ENCODE measurements at regions not wholly inside any gene's neighbourhood (a gene's known extent, or its start where the extent isn't known, plus 50 kb on each side); places are given as distances from the start of the nearest gene placed in this dataset.

DNA sequence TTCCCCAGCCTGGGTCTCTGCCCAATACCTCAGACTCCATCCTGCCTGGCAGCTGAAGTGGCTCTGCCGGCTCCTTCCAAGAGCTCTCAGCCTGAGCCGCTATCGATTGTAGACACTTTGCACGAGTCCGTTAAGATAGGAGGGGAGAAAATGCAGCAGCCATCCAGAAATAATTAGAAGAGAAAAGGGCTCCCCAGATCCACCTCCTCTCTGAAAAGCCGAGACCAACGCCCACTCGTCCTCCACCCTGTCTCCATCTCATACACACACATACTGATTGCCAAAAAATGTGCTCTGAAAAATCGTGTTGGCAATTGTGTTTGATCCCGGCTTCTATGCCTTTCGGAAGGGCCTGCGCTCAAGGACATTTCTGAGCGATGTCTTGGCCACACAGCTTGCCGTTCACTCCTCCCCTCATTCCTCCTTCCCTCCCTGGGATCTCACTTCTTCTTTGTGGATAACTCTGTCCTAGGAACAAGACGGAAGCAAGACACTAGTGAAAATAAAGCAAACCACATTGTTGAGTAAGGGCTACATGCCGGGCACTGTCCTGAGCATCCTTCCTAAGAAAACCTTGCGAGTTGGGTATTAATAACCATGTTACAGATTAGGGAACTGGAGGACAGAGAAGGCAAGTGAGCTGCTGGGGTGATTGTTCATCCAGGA lies 372.8 kb upstream of the MYT1L start:
- no peak for DNase-seq

DNA sequence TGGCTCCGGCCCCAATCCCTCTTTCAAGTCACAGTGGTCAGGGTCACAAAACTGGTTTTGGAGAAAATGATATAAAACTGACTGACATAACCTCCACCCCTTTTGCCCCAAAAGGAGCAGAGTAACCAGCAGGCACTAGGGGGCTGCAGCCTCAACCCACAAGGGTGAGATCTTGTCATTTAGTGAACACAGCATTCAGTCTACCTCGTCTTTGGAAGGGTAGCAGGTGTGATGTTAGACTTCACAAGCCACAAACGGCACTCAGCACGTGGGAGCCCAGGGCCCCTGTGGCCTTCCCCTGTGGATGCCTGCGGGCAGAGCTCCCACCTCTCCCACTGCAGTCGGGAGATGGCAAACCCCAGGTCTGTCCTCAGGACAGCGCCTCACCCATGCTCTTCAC lies 372.1 kb upstream of the MYT1L start:
- no peak for DNase-seq

DNA sequence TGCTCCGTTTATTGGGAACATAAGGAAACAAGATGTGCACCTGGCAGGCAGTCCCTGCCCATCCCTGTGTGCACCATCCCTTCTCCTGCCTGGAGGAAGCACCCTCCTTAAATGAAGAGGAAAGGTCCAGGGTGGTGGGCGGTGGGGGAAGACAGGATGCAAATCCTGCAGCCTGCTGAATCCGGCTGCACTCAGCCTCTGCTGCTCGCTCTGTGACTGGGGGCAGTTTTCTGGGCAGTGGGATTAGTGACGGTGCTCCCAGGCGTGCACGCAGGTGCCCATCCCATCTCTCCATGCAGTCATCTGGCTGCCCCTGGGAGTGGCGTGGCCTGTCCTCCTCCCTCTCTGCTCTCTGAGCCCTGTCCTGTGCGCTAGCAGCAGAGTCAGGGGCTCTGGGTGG lies 371.3 kb upstream of the MYT1L start:
- DNase-seq = no peak

DNA sequence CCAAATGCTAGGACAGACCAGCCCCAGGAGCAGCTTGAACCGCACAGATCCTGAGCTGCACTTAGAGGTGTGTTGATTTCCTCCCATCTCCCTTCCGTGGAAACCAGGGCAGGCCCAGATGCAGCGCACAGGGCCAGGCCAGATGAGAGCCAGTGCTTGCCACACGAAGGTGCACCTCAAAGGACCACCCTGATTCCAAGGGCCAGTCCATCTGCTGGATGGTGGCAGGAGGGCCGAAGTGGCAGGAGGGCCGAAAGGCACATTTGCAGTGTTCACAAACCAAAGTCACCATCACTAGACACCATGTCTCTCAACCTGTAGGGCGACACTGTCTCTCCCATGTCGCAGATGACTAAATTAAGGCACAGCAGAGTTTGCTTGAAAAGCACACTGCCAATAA lies 370.7 kb upstream of the MYT1L start:
- DNase-seq = no peak

DNA sequence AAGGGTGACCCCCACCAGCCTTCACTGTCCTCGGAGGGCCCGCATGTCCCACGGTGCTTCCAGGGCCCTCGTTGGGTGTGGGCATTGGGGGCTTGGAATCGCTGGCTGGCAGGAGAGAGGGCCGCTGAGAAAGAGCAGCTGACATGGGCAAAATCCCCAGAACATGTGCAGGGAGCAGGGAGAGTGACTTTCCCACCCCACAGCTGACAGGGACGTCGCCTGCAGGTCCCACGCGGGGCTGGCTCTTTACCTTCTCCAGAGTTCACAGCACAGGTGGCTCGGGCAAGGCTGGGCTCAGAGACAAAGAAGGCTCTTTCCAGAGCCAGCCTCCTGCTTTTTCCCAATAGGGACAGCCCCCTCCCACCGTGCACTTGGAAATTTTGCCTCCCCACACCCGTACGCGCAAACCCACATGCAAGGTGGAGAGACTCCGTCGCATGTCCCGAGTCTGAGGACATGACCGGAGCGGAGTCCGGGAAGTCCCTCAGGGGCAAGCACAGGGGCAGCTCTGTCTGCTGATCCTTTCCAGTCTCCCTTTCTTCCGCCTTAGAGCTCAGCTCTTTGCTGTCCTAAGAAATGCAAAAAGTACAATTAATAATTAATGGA lies 370.2 kb upstream of the MYT1L start:
- no peak for DNase-seq

DNA sequence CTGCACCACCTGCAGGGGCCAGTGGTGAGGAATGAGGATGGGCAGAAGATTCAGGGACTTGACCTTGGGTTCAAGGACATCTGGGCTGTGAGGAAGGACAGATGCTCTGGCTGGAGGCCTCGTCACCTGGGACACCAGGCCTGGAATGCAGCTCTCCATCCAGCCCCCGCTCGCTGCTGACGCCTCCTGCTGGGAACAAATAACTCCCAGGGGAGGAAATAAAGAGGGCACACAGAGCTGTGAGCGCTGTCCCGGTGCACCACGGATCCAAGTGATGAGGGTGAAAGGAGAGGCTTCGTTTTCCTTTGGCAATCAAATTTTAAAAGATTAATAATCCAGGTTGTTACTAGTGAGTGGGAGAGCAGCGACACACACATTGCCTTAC lies 368.0 kb upstream of the MYT1L start:
- no peak for DNase-seq

DNA sequence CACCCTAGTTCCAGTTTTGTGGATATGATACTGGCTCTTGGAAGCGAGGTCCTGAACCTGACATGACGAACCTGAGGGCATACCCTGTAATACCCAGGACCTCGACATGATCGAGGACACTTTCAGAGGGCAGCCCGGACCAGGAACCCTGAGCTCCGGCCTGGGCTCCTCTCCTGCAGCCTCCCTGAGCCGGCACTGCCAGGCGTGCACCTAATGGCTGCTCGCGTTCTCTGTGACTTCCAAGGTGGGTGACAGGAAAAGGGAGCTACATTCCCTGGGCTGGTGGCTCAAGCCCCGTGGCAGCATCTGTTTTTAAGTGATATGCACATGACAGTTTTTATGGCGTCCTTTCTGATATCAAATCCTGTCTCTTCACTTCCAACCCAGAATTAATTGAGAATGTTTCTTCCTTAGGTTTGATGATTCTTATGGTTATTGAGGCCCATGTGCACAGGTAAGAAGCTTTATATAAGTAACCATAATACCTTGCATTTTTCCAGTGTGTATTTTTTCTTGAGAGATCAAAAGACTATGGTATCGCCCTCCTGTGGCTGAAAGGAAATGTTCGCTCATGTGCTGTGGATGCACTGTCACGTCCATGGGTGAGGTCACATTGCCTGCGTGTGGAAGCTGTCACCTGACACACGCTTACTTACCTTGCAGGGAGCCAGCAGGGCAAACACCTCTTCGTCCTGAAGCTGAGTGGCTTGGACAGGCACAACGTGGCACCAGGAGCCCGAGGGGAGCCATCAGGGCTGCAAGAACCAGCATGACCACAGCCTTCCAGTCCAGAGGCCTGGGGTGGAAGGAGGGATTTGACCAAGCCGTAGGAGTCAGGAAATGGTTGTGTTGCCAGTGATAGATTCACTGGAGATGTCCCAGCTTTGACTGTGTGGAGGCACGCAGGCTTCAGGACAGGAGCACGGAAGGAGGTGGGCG lies 367.4 kb upstream of the MYT1L start:
- DNase-seq = no peak

DNA sequence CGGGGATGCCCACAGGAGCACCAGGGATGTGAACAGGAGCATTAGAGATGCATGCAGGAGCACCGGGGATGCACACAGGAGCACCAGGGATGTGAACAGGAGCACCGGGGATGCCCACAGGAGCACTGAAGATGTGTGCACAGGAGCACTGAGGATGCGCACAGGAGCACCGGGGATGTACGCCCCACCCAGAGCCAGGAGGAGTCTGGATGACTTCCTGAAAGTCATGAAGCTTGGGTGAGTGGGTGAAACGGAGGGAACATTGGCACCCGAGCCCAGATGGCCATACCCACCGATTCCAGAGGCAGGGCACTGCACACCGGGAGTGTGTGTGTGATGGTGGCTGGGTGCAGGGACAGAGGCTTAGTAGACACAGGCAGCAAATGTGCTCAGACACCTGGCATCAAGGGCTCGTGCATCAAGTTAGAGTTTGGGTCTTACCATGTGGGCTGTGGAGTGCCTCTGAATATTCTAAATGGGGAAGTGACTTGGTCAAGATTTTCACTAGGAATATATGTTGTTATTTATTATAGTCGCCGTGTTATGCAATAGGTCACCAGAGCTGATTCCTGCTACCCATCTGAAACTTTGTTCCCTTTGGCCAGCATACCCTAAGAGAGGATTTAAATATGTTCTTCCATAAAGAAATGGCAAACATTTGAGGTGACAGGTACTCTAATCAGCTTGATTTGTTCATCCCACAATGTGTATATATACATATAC lies 365.8 kb upstream of the MYT1L start:
- DNase-seq = no peak

DNA sequence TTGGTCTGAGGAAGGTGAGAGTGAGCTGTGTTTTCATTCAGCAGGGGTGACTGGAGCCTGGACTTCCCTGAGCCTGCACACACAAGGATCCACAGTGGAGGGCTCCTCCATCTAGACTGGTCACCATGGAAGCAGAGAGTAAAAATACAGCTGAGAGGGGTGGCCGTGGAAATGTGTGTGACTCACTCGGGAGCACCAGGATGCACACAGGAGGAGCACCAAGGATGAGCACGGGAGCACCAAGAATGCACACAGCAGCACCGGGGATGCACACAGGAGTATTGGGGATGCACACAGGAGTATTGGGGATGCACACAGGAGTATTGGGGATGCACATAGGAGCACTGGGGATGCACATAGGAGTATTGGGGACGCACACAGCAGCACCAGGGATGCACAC lies 365.2 kb upstream of the MYT1L start:
- no peak for DNase-seq

DNA sequence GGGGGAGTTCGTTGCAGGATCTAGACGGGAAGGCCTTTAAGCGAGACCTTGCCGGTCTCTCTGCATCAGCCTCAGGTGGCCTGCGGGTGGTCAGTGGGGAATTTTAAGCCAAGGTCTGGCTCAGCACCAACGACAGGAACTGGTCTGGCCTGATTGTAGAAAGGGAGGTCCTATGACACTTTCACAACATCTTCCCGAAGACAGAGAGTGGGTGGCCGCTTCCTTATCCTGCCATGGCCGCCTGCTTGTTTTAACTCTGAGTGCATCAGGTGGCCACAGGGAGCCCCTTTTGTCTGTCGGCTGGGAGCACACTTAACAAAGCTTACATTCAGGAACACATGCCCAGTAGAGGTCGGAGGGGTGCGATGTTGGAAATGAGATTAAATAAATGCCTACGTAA lies 363.7 kb upstream of the MYT1L start:
- no peak for DNase-seq

DNA sequence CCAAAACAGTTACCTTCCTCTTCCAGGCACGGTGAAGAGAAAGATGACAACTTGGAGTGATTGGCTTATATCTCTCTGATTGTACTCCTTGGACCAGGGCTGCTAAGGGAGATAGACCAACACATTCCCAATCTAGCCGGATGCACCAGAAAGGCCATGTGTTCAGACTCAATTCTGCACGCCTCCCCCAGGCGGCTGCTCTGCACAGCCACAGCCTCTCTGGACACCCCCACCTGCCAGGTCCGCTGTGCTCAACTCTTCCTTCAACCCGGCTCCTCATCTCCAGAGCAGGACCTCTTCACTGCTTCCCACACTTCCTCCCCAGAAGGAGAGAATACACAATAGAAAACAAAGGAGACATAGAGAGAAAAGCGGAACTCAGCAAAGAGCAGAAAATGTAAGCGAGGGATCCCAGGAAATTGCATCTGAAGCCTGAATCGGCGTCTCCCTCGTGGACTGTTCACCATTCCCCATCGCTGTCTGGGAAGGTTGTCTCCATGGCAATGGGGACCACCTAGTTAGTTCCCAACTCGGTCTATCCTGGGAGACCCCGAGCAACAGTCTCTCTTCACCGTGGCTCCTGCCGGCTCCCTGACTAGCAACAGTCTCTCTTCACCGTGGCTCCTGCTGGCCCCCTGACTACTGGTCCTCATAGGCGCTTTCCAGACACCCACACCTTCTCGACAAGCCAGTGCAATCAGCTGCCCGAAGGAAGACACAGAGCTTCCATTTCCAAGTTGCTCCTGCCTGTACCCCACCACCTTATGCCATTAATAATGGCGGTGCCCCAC lies 361.7 kb upstream of the MYT1L start:
- no peak for DNase-seq

DNA sequence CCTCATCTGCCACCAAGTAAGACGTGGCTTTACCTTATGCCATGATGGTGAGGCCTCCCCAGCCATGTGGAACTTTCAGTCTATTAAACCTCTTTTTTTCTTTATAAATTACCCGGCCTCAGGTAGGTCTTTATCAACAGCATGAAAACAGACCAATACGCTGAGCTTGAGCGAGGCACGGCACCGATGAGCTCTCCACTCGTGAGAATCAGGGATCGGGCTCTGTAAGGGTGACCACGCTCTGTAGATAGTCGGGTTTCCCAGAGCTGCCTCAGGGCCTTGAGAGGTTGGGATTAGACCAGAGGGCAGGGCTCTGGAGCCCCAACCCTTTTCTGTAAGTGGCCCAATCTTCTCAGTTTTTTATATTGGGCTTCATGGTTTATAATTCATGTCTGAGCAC lies 360.3 kb upstream of the MYT1L start:
- no peak for DNase-seq

DNA sequence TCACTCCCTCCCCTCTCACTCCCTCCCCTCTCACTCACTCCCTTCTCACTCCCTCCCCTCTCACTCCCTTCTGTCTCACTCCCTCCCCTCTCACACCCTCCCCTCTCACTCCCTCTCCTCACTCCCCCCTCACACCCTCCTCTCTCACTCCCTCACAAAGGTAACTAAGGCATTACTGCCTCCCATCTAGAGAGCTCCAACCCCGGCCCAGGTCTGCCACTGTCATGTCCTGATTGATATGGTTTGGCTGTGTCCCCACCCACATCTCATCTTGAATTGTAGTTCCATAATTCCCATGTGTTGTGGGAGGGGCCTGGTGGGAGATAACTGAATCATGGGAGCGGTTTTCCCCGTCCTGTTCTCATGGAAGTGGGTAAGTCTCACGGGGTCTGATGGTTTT lies 359.9 kb upstream of the MYT1L start:
- no peak for DNase-seq

DNA sequence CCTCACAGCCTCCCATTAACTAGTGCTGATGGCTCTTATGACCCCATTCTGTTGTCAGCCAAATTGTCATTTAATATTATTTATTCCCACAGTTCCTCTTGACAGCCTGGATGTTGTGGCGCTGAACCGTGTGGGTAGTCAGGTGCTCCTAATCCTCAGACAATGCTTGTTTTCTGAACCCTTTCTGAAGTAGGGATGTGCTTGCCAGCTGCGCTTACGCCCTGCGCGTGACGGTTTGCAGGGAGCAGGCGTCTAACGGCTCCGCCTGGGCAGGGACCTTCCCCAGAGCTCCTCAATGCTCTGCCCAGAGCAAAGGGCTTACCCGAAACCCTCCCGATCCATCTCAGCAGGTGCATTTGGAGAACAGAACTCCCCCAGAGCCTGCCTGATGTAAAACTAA lies 358.2 kb upstream of the MYT1L start:
- no peak for DNase-seq

DNA sequence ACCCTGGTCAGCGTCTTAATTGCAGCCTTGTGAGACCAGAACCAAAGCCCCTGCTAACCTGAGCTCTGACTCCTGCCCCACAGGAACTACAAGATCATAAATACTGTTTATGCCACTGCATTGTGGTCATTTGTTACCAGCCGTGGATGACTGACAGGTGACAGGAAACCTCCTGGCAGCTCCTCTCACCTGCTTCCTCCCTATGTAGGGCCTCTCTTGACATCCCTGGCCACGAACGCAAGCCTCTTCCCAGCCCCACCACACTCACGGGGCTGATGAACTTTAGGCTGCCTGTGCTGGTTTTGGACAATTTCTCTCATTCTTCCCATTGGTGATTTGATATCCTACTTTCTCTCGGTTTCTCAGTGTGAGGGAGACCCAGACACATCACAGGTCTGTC lies 357.2 kb upstream of the MYT1L start:
- DNase-seq = no peak

DNA sequence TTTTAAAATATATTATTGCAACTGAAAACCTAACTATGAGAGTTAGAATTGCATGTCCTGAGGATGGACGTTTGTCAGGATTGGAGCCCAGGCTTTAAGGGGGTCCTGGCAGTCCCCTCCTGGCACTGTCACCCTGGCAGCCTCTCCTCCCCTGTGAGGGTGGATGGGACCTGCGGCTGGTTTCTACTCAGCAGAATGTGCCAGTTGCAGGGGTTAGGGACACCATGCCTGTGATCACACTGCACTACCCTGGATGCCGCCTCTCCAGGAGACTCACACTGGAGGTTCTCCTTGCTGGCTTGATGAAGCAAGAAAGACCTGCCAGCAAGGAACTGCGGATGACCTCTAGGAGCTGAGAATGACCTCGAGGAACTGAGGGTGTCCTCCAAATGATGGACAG lies 356.7 kb upstream of the MYT1L start:
- DNase-seq = no peak

DNA sequence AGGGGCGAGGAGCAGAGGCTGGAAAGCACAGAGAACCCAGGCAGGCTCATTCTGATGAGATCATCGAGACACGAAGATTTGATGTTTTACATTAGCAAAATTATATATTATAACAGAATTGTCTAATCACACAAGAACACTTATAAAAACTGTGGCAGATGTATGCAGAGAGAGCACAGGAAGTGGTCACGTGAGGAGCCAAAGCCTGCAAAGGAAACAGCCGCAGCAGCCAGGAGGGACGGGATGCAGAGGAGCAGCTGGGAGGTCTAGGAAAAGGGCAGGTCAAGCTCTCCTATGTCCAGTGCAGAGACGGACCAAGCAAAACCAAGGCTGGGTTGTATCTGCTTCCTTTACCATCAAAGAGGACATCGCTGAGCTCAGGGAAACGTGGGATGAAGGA lies 355.1 kb upstream of the MYT1L start:
- no peak for DNase-seq

DNA sequence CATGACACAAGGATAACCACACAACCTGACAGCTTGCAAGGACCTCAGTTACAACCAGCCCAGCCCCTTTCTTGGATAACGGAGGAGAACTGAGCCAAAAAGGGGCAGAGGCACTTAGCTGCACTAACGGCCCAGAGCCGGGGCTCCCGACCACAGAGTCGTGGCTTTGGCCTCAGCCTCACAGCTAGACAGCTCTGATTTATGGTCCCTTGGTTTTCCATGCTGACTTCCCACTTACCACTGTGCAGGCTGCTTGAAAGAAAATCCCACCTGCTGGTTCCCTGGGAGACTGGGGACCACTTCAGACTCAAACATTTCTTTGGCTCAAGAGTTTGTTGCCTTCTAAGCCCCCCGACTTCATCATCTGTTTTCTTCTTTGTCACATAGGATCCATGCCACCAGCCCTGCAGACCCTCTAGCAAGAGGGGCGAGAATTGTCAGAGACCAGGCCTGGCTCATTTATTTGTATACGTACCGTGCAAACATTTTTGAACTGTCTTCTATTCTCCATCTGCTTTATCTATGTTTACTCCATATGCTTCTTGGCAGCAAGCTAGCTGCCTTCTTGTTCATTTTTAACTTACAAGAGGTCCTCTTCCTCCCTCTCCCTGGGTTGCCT lies 352.6 kb upstream of the MYT1L start:
- DNase-seq = no peak

DNA sequence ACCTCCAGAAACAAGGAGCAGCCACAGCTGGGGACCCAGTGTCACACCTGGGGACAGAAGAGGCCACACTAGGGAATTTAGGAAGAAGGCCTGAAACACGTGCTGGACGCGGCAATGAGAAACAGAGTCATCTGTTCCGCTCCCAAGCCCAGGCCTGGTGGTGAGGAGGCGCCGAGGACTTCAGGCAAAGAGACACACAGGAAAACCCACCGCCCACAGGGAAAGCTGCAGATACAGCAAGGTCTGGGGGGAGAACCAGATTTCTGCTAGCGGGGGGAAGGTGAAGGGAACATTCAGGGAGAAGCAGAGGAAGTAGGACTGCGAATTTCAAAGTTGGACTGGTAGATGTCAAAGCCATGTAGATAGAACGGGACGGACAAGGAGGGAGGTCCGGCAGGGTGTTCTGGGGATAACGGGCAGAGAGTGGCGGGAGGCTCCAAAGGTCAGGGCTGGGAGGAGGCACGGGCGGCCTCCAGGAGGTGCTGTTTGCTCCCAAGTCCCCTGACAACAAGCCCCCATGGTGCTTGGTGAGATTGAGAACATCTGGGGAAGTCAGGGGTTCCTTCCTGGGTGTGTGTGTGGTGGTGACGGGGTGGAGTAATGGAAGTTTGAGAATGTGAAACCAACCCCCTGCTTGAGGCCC lies 351.7 kb upstream of the MYT1L start:
- DNase-seq = no peak

DNA sequence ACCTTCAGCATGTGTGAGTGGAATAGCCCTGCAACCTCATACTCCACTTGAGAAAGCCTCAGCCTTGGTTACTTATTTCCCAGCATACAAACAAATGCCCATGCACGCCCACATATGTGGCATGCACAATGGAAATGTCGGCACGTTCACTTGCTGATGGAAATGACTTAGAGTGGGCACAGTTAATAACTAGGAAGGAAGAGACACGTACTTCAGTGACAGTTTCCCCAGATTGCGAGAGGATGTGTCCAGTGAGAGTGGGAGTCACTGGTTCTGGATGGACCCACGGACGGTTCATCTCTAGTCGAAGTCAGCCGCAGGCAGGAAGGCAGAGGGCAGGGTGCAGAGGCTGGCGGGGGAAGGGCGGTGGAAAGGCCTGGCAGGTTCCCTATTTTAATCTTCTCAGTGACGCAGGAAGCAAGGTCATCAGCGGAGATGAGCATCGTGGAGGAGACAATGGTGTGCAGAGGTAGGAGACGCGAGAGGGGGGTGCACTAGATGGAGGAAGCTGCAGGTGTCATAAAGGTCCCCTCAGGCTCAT lies 350.7 kb upstream of the MYT1L start:
- no peak for DNase-seq

DNA sequence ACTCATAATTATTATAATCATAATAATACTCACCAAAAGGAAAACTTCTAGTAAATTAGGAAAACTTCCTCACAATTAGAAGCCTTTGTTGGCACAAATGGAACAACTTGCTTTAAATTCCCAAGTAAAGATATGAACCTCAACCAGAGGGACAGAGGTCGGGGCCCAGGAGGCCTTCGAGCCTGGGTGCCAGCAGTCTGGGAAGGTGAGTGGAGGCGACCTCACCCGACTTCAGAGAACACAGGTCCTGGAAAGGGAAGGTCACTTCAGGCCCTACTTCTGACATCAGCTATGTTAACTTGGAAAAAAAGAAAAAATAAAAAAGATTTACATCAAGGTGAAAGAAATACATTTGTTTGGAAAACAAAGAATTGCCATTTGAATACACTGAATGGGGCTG lies 350.0 kb upstream of the MYT1L start:
- no peak for DNase-seq

All from stimulated activated CD4-positive, alpha-beta T cell treated with anti-CD3 and anti-CD28 coated beads, Interleukin-12 subunit alpha, Interleukin-12 subunit beta, amount 100 ng/mL, for 4 hours (primary cell).